CD4-positive, alpha-beta T cell treated with Interleukin-15 for 4 hours (primary cell): ENCODE measurements at regions not wholly inside any gene's neighbourhood (a gene's known extent, or its start where the extent isn't known, plus 50 kb on each side); places are given as distances from the start of the nearest gene placed in this dataset.

Experiments used
- DNase-seq: peaks from one replicate; pipeline ENCODE4 v3.0.0-alpha.2; 2020; ENCODE audit warnings: low spot score

DNA sequence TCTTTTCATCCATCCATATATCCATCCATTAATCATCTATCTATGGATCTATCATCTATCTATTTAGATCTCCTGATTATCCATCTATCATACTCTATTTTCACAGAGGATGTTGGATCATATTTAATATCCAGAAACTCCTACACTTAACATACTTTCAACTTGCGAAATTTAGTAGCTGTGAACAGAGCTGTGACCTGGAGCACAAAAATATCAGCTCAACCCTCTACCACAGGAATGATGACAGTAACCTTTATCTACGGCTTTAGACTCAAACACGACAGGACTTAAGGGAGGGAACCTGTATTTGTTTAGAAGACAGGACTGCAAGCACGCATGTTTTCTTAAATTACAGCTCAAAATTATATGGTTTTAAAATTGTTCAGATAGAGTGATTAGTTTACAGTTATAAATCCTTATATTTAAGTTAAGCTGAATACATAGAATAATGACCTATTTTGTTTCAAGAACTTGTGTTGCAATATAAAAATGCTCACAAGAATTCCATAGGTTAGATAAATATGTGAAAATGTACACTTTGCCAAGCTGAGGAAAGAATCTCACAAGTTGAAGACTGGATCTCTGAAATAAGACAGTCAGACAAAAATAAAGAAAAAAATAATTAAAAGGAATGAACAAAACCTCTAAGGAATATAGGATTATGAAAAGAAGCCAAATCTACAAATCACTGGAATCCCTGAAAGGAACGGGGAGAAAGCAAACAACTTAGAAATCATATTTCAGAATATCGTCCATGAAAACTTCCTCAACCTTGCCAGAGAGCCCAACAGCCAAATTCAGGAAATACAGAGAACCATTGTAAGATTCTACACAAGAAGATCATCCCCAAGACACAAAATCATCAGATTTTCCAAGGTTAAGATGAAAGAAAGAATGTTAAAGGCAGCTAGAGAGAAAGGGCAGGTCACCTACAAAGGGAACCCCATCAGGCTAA lies 142.0 kb downstream of the COL6A3 start:
- no peak for DNase-seq
